GM12874 (cell line): ENCODE measurements at regions not wholly inside any gene's neighbourhood (a gene's known extent, or its start where the extent isn't known, plus 50 kb on each side); places are given as distances from the start of the nearest gene placed in this dataset.

Experiments used
- TF ChIP-seq, protein P1 (sequence below): IDR thresholded peaks from 2 replicates; pipeline ENCODE4 v1.5.1; 2011; ENCODE audit warnings: low read depth, mild to moderate bottlenecking, control low read depth, low read length, moderate library complexity; ENCODE audit not compliant: insufficient read depth

GRCh38 chr6:27149150-27149549 lies 98.4 kb upstream of the PRSS16 start:
- TF ChIP-seq, protein P1, sequence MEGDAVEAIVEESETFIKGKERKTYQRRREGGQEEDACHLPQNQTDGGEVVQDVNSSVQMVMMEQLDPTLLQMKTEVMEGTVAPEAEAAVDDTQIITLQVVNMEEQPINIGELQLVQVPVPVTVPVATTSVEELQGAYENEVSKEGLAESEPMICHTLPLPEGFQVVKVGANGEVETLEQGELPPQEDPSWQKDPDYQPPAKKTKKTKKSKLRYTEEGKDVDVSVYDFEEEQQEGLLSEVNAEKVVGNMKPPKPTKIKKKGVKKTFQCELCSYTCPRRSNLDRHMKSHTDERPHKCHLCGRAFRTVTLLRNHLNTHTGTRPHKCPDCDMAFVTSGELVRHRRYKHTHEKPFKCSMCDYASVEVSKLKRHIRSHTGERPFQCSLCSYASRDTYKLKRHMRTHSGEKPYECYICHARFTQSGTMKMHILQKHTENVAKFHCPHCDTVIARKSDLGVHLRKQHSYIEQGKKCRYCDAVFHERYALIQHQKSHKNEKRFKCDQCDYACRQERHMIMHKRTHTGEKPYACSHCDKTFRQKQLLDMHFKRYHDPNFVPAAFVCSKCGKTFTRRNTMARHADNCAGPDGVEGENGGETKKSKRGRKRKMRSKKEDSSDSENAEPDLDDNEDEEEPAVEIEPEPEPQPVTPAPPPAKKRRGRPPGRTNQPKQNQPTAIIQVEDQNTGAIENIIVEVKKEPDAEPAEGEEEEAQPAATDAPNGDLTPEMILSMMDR = no peak

DNA sequence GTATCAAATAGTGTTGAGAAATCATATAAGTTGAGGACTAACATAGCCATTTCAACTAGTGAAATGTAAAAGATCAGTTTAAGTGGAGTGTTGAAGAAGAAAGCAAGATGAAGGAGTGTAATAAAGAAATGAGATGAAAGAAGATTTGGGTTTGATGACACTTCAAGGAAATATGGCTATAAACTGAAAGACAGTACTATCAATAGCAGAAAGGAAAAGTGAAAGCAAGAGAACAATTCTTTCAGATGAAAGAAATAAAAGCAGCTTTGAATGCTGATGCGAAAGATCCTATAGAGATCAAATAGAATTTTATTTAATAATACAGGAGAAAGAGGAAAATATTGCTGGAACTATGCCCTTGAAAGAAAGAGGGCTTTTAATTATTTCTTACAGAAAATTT lies 92.8 kb upstream of the PRSS16 start:
- TF ChIP-seq, protein P1 = no peak

DNA sequence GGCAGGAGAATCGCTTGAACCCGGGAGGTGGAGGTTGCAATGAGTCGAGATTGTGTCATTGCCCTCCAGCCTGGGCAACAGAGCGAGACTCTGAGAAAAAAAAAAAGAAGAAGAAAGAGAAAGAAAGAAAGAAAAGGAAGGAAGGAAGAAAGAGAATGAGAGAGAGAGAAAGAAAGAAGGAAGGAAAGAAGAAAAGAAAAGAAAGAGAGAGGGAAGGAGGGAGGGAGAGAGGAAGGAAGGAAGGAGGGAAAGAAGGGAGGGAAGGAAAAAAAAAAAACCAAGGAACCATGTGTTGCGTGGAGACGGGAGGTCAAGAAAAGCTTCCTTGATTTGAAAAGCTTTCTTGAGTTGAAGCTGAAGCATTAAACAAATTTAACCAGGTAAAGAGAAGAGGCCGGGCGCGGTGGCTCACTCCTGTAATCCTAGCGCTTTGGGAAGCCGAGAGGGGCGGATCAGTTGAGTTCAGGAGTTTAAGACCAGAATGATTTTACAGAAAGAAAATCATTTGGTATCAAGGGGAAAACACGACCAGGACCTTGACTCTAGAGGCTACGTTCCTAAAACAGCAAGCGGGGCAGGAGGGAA lies 90.5 kb upstream of the PRSS16 start:
- TF ChIP-seq, protein P1 = no peak

DNA sequence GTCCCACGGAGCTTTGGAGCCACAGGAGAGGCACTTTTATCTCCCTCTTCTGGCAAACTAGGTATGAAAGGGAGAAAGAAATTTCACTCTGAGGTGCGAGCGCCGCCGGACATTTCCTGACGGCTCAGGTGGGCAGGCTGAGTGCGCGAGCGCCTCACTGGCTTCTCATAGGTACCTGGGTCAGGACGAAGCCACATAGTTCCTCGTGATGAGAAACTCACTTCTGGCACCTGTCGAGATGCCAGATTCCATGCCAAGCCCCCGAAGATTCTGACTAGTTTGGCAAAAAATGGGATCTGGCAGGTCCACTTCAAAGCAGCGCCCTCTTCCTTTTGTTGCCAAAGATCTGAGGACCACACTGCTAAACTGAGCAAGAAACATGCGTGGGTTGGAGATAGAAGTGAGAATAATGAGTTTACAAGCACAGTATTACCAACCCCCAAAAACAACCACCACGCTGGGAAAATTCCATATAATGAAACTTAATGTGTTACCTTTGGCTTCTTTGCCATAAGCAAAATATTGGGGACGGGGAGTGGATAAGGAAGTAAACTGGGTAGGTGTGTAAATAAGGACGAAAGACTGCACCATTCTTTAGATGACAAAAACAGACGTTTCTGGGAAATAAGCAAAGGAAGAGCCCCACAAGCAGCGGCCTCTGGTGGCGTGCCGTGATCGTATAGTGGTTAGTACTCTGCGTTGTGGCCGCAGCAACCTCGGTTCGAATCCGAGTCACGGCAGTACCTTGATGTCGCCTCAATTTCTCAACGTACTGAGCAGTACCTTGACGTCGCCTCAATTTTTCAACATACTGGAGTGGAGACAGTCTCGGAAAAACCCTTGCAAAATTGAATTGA lies 89.8 kb upstream of the PRSS16 start:
- TF ChIP-seq, protein P1 = peak; percentile 69

- TF ChIP-seq, protein P1 = no peak
Measured at GRCh38 chr6:27158316-27158643, 89.2 kb upstream of the PRSS16 start.

DNA sequence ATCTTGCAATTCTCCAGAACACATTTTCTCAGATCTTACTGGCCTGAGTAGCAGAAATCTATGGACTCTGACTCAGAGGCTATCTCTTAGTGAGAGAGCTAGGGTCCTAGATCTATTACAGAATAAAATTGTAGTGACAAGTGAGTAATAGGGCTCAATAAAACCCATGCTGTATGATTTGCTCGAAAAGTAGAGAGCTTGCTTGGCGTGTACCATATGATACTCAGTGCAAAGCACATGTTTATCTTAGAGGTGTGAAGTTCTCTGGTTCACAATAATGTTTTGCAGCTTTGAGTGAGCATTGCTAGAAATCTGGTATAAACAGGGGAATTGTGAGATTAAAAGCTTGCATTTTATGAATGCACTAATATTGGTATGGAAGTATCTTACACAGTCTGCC lies 87.8 kb upstream of the PRSS16 start:
- TF ChIP-seq, protein P1 = no peak

GRCh38 chr6:27161115-27161514 lies 86.4 kb upstream of the PRSS16 start:
- TF ChIP-seq, protein P1 = no peak
